T1000 (cell line): ENCODE measurements at regions not wholly inside any gene's neighbourhood (a gene's known extent, or its start where the extent isn't known, plus 50 kb on each side); places are given as distances from the start of the nearest gene placed in this dataset.
"Not testable (repeated sequence)": the region's sequence is repeated elsewhere in the genome, so short reads cannot be mapped to it uniquely, and the experiment has no call there.

Experiments
- DNase-seq: peaks from one replicate; lab custom pipeline; 2025; ENCODE audit warnings: mixed read lengths; lab: John Stamatoyannopoulos, UW

- no peak for DNase-seq
These were observed 130.2 kb upstream of the HDDC2 start for GRCh38 chr6:125431971-125432370.

- no peak for DNase-seq
These were observed 131.2 kb upstream of the HDDC2 start for GRCh38 chr6:125432963-125433362.

GRCh38 chr6:125434760-125435159, 133.0 kb upstream of the HDDC2 start:
- DNase-seq: no peak

- no peak for DNase-seq
These were observed 137.7 kb upstream of the HDDC2 start for GRCh38 chr6:125439512-125439911.

- DNase-seq: no peak
These were observed 142.5 kb upstream of the HDDC2 start for GRCh38 chr6:125444006-125444923.

GRCh38 chr6:125445054-125445453, 143.3 kb upstream of the HDDC2 start:
- no peak for DNase-seq

GRCh38 chr6:125446011-125446410, 144.2 kb upstream of the HDDC2 start:
- DNase-seq: no peak

GRCh38 chr6:125451750-125452149, 150.0 kb upstream of the HDDC2 start:
- DNase-seq: no peak

GRCh38 chr6:125453516-125453915, 151.7 kb upstream of the HDDC2 start:
- no peak for DNase-seq

GRCh38 chr6:125454351-125454750, 152.6 kb upstream of the HDDC2 start:
- DNase-seq: no peak

- DNase-seq: not testable (repeated sequence)
These were observed 156.7 kb upstream of the HDDC2 start for GRCh38 chr6:125458493-125458892.

- not testable (repeated sequence) for DNase-seq
These were observed 163.6 kb upstream of the HDDC2 start for GRCh38 chr6:125465332-125465731.

- DNase-seq: no peak
These were observed 168.1 kb upstream of the HDDC2 start for GRCh38 chr6:125469915-125470314.

GRCh38 chr6:125471667-125472066, 169.9 kb upstream of the HDDC2 start:
- DNase-seq: no peak

- no peak for DNase-seq
These were observed 172.3 kb upstream of the HDDC2 start for GRCh38 chr6:125474061-125474460.

- no peak for DNase-seq
These were observed 175.4 kb upstream of the HDDC2 start for GRCh38 chr6:125477156-125477555.

GRCh38 chr6:125477844-125478243, 176.1 kb upstream of the HDDC2 start:
- DNase-seq: no peak

GRCh38 chr6:125480146-125480545, 178.4 kb upstream of the HDDC2 start:
- DNase-seq: no peak

- DNase-seq: no peak
These were observed 178.8 kb upstream of the HDDC2 start for GRCh38 chr6:125480571-125480970.

GRCh38 chr6:125481056-125481455, 179.3 kb upstream of the HDDC2 start:
- no peak for DNase-seq

GRCh38 chr6:125485757-125486156, 184.0 kb upstream of the HDDC2 start:
- DNase-seq: no peak

GRCh38 chr6:125486881-125487280, 185.1 kb upstream of the HDDC2 start:
- no peak for DNase-seq

GRCh38 chr6:125489579-125490285, 188.0 kb upstream of the HDDC2 start:
- no peak for DNase-seq
